Loucy (cell line): ENCODE measurements at regions not wholly inside any gene's neighbourhood (a gene's known extent, or its start where the extent isn't known, plus 50 kb on each side); places are given as distances from the start of the nearest gene placed in this dataset.
"Not testable (repeated sequence)": the region's sequence is repeated elsewhere in the genome, so short reads cannot be mapped to it uniquely, and the experiment has no call there.

Source experiments
- H2AFZ ChIP-seq: fragments of 200-600 bp; sonication (generic); 2 replicates; pipeline ENCODE4 v1.6.0; 2016; ENCODE audit warnings: antibody characterized with exemption, mild to moderate bottlenecking, low read length, moderate library complexity
- H3F3A ChIP-seq: fragments of 200-600 bp; 2 replicates; pipeline ENCODE4 v1.6.0; 2016; ENCODE audit warnings: antibody characterized with exemption, low read depth, mild to moderate bottlenecking
- H3K27me3 ChIP-seq: fragments of 200-600 bp; sonication (generic); 2 replicates; pipeline ENCODE4 v1.6.1; 2014; ENCODE audit warnings: low read length, mild to moderate bottlenecking; ENCODE audit not compliant: insufficient read depth, poor library complexity, severe bottlenecking
- H3K36me3 ChIP-seq: fragments of 200-600 bp; sonication (generic); 2 replicates; pipeline ENCODE4 v1.6.1; 2016; ENCODE audit warnings: low read length; ENCODE audit not compliant: insufficient read depth
- H3K4me1 ChIP-seq: fragments of 200-600 bp; sonication (generic); 2 replicates; pipeline ENCODE4 v1.5.1; 2014; ENCODE audit warnings: low read length, mild to moderate bottlenecking; ENCODE audit not compliant: insufficient read depth, poor library complexity, severe bottlenecking
- H3K4me2 ChIP-seq: fragments of 200-600 bp; sonication (generic); 2 replicates; pipeline ENCODE4 v1.6.0; 2014; ENCODE audit warnings: antibody characterized with exemption, low read length, low read depth, mild to moderate bottlenecking; ENCODE audit not compliant: poor library complexity, severe bottlenecking
- H3K4me3 ChIP-seq: fragments of 200-600 bp; sonication (generic); 2 replicates; pipeline ENCODE4 v1.5.1; 2014; ENCODE audit warnings: low read length, mild to moderate bottlenecking, mixed read lengths; ENCODE audit not compliant: poor library complexity, severe bottlenecking
- H3K79me2 ChIP-seq: fragments of 200-600 bp; sonication (generic); 2 replicates; pipeline ENCODE4 v1.6.1; 2014; ENCODE audit warnings: low read length; ENCODE audit not compliant: insufficient read depth
- H3K9ac ChIP-seq: fragments of 200-600 bp; sonication (generic); 2 replicates; pipeline ENCODE4 v1.6.0; 2014; ENCODE audit warnings: mild to moderate bottlenecking, low read depth, low read length, moderate library complexity; ENCODE audit not compliant: poor library complexity, severe bottlenecking
- H3K9me2 ChIP-seq: fragments of 200-600 bp; sonication (generic); replicated peaks from 2 replicates; pipeline ENCODE4 v1.6.1; 2016; ENCODE audit warnings: low read depth, low read length, mixed read lengths
- H3K9me3 ChIP-seq: fragments of 200-600 bp; sonication (generic); 2 replicates; pipeline ENCODE4 v1.6.1; 2014; ENCODE audit warnings: mild to moderate bottlenecking, antibody characterized with exemption, low read length, low read depth; ENCODE audit not compliant: insufficient read depth
- H4K20me1 ChIP-seq: fragments of 200-600 bp; sonication (generic); 2 replicates; pipeline ENCODE4 v1.6.0; 2014; ENCODE audit warnings: antibody characterized with exemption, low read length, mild to moderate bottlenecking; ENCODE audit not compliant: insufficient read depth, poor library complexity, severe bottlenecking

GRCh38 chr21:9031482-9032374, 1489.7 kb upstream of the TPTE start:
- not testable (repeated sequence) for H3K36me3 ChIP-seq, H3K79me2 ChIP-seq, H3K4me1 ChIP-seq, H3K27me3 ChIP-seq, H3F3A ChIP-seq, H3K4me3 ChIP-seq, H3K9me2 ChIP-seq, H2AFZ ChIP-seq, H3K9me3 ChIP-seq, H4K20me1 ChIP-seq, H3K9ac ChIP-seq, H3K4me2 ChIP-seq

GRCh38 chr21:9032547-9032946, 1488.8 kb upstream of the TPTE start:
- not testable (repeated sequence) for H3K4me3 ChIP-seq, H3K36me3 ChIP-seq, H3K27me3 ChIP-seq, H2AFZ ChIP-seq, H3F3A ChIP-seq, H3K4me1 ChIP-seq, H4K20me1 ChIP-seq, H3K9me3 ChIP-seq, H3K79me2 ChIP-seq, H3K9ac ChIP-seq, H3K9me2 ChIP-seq, H3K4me2 ChIP-seq

- H3K36me3 ChIP-seq, H4K20me1 ChIP-seq, H3K4me2 ChIP-seq, H3K9ac ChIP-seq, H3F3A ChIP-seq, H3K9me2 ChIP-seq, H3K4me3 ChIP-seq, H3K4me1 ChIP-seq, H3K9me3 ChIP-seq, H3K27me3 ChIP-seq, H2AFZ ChIP-seq, H3K79me2 ChIP-seq: not testable (repeated sequence)
These were observed 1488.1 kb upstream of the TPTE start for GRCh38 chr21:9033295-9033694.

GRCh38 chr21:9034491-9035200, 1486.7 kb upstream of the TPTE start:
- H3F3A ChIP-seq, H3K9me2 ChIP-seq, H4K20me1 ChIP-seq: not testable (repeated sequence)

GRCh38 chr21:9035225-9035624, 1486.2 kb upstream of the TPTE start:
- H4K20me1 ChIP-seq, H2AFZ ChIP-seq, H3K9ac ChIP-seq, H3K9me2 ChIP-seq, H3K4me1 ChIP-seq, H3K9me3 ChIP-seq, H3K79me2 ChIP-seq, H3K4me3 ChIP-seq, H3F3A ChIP-seq, H3K36me3 ChIP-seq, H3K4me2 ChIP-seq, H3K27me3 ChIP-seq: not testable (repeated sequence)

More at GRCh38 chr21:9034491-9035200, 1486.7 kb upstream of the TPTE start:
- H3K9me3 ChIP-seq, H3K4me1 ChIP-seq, H3K27me3 ChIP-seq, H3K79me2 ChIP-seq, H2AFZ ChIP-seq, H3K36me3 ChIP-seq, H3K4me2 ChIP-seq, H3K4me3 ChIP-seq, H3K9ac ChIP-seq: not testable (repeated sequence)

GRCh38 chr21:9035970-9036369, 1485.4 kb upstream of the TPTE start:
- H3K36me3 ChIP-seq, H3K79me2 ChIP-seq, H3K9me2 ChIP-seq, H3K4me1 ChIP-seq, H4K20me1 ChIP-seq, H3K27me3 ChIP-seq, H3F3A ChIP-seq, H2AFZ ChIP-seq, H3K9me3 ChIP-seq, H3K4me2 ChIP-seq, H3K9ac ChIP-seq, H3K4me3 ChIP-seq: not testable (repeated sequence)

- H3K27me3 ChIP-seq, H3K4me2 ChIP-seq, H4K20me1 ChIP-seq, H3F3A ChIP-seq, H2AFZ ChIP-seq, H3K4me3 ChIP-seq, H3K9me3 ChIP-seq, H3K79me2 ChIP-seq, H3K4me1 ChIP-seq, H3K36me3 ChIP-seq, H3K9me2 ChIP-seq, H3K9ac ChIP-seq: not testable (repeated sequence)
These were observed 1484.3 kb upstream of the TPTE start for GRCh38 chr21:9036966-9037587.
